NCI-H2171 treated with DMSO at 0.1 percent for 48 hours (cell line): ENCODE measurements at regions not wholly inside any gene's neighbourhood (a gene's known extent, or its start where the extent isn't known, plus 50 kb on each side); places are given as distances from the start of the nearest gene placed in this dataset.
A peak's percentile ranks its signal among the peaks of the same experiment; 100 is the strongest.
"Not testable (repeated sequence)": the region's sequence is repeated elsewhere in the genome, so short reads cannot be mapped to it uniquely, and the experiment has no call there.

Source experiments
- DNase-seq: peaks from one replicate; lab custom pipeline; 2025; lab: John Stamatoyannopoulos, UW

GRCh38 chr16:48105976-48106375, 49.8 kb downstream of the ABCC12 start:
- DNase-seq: no peak

GRCh38 chr16:48105456-48105855, 50.3 kb downstream of the ABCC12 start:
- no peak for DNase-seq

GRCh38 chr16:48103591-48103990, 52.2 kb downstream of the ABCC12 start:
- DNase-seq: no peak

GRCh38 chr16:48102083-48103008, 53.4 kb downstream of the ABCC12 start:
- peak; percentile 5 for DNase-seq

- DNase-seq: no peak
Measured at GRCh38 chr16:48101069-48101674, 54.6 kb downstream of the ABCC12 start.

- no peak for DNase-seq
Measured at GRCh38 chr16:48099455-48099854, 56.3 kb downstream of the ABCC12 start.

GRCh38 chr16:48098472-48098871, 57.3 kb downstream of the ABCC12 start:
- DNase-seq: no peak

GRCh38 chr16:48091117-48091516, 64.7 kb downstream of the ABCC12 start:
- peak; percentile 5 for DNase-seq

- no peak for DNase-seq
Measured at GRCh38 chr16:48089053-48089792, 66.6 kb downstream of the ABCC12 start.

- DNase-seq: no peak
Measured at GRCh38 chr16:48087639-48088038, 68.2 kb downstream of the ABCC12 start.

GRCh38 chr16:48086422-48086821, 69.4 kb downstream of the ABCC12 start:
- DNase-seq: no peak

GRCh38 chr16:48085729-48086128, 70.1 kb downstream of the ABCC12 start:
- DNase-seq: no peak

GRCh38 chr16:48084826-48085225, 71.0 kb downstream of the ABCC12 start:
- DNase-seq: no peak

GRCh38 chr16:48082516-48082915, 73.3 kb downstream of the ABCC12 start:
- no peak for DNase-seq

- no peak for DNase-seq
Measured at GRCh38 chr16:48081656-48082055, 74.1 kb downstream of the ABCC12 start.

GRCh38 chr16:48076455-48077012, 79.3 kb downstream of the ABCC12 start:
- DNase-seq: no peak

GRCh38 chr16:48075398-48075797, 80.4 kb downstream of the ABCC12 start:
- DNase-seq: no peak

- DNase-seq: no peak
Measured at GRCh38 chr16:48067388-48067787, 88.4 kb downstream of the ABCC12 start.

GRCh38 chr16:48064971-48065370, 90.8 kb downstream of the ABCC12 start:
- DNase-seq: no peak

GRCh38 chr16:48062681-48063080, 93.1 kb downstream of the ABCC12 start:
- DNase-seq: no peak

GRCh38 chr16:48059936-48060335, 95.9 kb downstream of the ABCC12 start:
- DNase-seq: no peak

- not testable (repeated sequence) for DNase-seq
Measured at GRCh38 chr16:48059190-48059589, 96.6 kb downstream of the ABCC12 start.
